ENCODE measurements at regions not wholly inside any gene's neighbourhood (a gene's known extent, or its start where the extent isn't known, plus 50 kb on each side); places are given as distances from the start of the nearest gene placed in this dataset.
"Not testable (repeated sequence)": the region's sequence is repeated elsewhere in the genome, so short reads cannot be mapped to it uniquely, and the experiment has no call there.

- H3K36me3 ChIP-seq (ENCODE audit: control insufficient read depth in 2 of 2, insufficient read depth in 2 of 2, low read length in 1 of 2): no peaks in the 10 kb centered on the region
- H3K27me3 ChIP-seq (ENCODE audit: control insufficient read depth in 1 of 2, insufficient read depth in 2 of 2, low read length in 2 of 2): no peaks in the 10 kb centered on the region
- H3K4me1 ChIP-seq (ENCODE audit: control insufficient read depth in 2 of 2, insufficient read depth in 2 of 2, low read length in 1 of 2): no peaks in the 10 kb centered on the region
- no peak overlapping the region for H3K27ac ChIP-seq (ENCODE audit: low read depth in 2 of 2, low read length in 1 of 2)
- WGBS, 2 donors: 93 to 94% methylated on average over 2 of the region's 2 CpGs
- peaks cover 0 to 4% of the 10 kb centered on the region in 2 donors for H3K9me3 ChIP-seq (ENCODE audit: control insufficient read depth in 2 of 2, insufficient read depth in 1 of 2, low read depth in 1 of 2, low read length in 1 of 2)
- H3K4me3 ChIP-seq (ENCODE audit: low read depth in 1 of 2, low read length in 2 of 2): no peak overlapping the region
Observed at GRCh38 chr13:86581706-86582105, 782.5 kb upstream of the SLITRK6 start.

- H3K27ac ChIP-seq (ENCODE audit: low read depth in 2 of 2, low read length in 1 of 2): no peak overlapping the region
- H3K4me1 ChIP-seq (ENCODE audit: control insufficient read depth in 2 of 2, insufficient read depth in 2 of 2, low read length in 1 of 2): no peaks in the 10 kb centered on the region
- H3K36me3 ChIP-seq (ENCODE audit: control insufficient read depth in 2 of 2, insufficient read depth in 2 of 2, low read length in 1 of 2): no peaks in the 10 kb centered on the region
- 80 to 82% methylated on average over 7 of the region's 7 CpGs for WGBS, 2 donors
- no peak overlapping the region for H3K4me3 ChIP-seq (ENCODE audit: low read depth in 1 of 2, low read length in 2 of 2)
- H3K27me3 ChIP-seq (ENCODE audit: control insufficient read depth in 1 of 2, insufficient read depth in 2 of 2, low read length in 2 of 2): no peaks in the 10 kb centered on the region
- peaks cover 0 to 4% of the 10 kb centered on the region in 2 donors for H3K9me3 ChIP-seq (ENCODE audit: control insufficient read depth in 2 of 2, insufficient read depth in 1 of 2, low read depth in 1 of 2, low read length in 1 of 2)
Observed at GRCh38 chr13:86584301-86584700, 785.1 kb upstream of the SLITRK6 start.

- H3K27ac ChIP-seq (ENCODE audit: low read depth in 2 of 2, low read length in 1 of 2): no peak overlapping the region
- H3K27me3 ChIP-seq (ENCODE audit: control insufficient read depth in 1 of 2, insufficient read depth in 2 of 2, low read length in 2 of 2): no peaks in the 10 kb centered on the region
- WGBS, 2 donors: 38 to 58% methylated on average over 2 of the region's 2 CpGs
- no peaks in the 10 kb centered on the region for H3K4me1 ChIP-seq (ENCODE audit: control insufficient read depth in 2 of 2, insufficient read depth in 2 of 2, low read length in 1 of 2)
- peaks cover 0 to 4% of the 10 kb centered on the region in 2 donors for H3K9me3 ChIP-seq (ENCODE audit: control insufficient read depth in 2 of 2, insufficient read depth in 1 of 2, low read depth in 1 of 2, low read length in 1 of 2)
- H3K4me3 ChIP-seq (ENCODE audit: low read depth in 1 of 2, low read length in 2 of 2): no peak overlapping the region
- no peaks in the 10 kb centered on the region for H3K36me3 ChIP-seq (ENCODE audit: control insufficient read depth in 2 of 2, insufficient read depth in 2 of 2, low read length in 1 of 2)
Observed at GRCh38 chr13:86585835-86586234, 786.6 kb upstream of the SLITRK6 start.

- Histone ChIP-seq H3K4me1 (ENCODE audit: control insufficient read depth in 2 of 2, insufficient read depth in 2 of 2, low read length in 1 of 2) (no peaks in the 10 kb centered on the region), H3K9me3 (ENCODE audit: control insufficient read depth in 2 of 2, insufficient read depth in 1 of 2, low read depth in 1 of 2, low read length in 1 of 2) (no peaks in the 10 kb centered on the region), H3K4me3 (ENCODE audit: low read depth in 1 of 2, low read length in 2 of 2) (no peak overlapping the region), H3K36me3 (ENCODE audit: control insufficient read depth in 2 of 2, insufficient read depth in 2 of 2, low read length in 1 of 2) (no peaks in the 10 kb centered on the region), H3K27ac (ENCODE audit: low read depth in 2 of 2, low read length in 1 of 2) (no peak overlapping the region), H3K27me3 (ENCODE audit: control insufficient read depth in 1 of 2, insufficient read depth in 2 of 2, low read length in 2 of 2) (no peaks in the 10 kb centered on the region)
Observed at GRCh38 chr13:86591862-86592261, 792.6 kb upstream of the SLITRK6 start.

- H3K27me3 ChIP-seq (ENCODE audit: control insufficient read depth in 1 of 2, insufficient read depth in 2 of 2, low read length in 2 of 2): no peaks in the 10 kb centered on the region
- H3K36me3 ChIP-seq (ENCODE audit: control insufficient read depth in 2 of 2, insufficient read depth in 2 of 2, low read length in 1 of 2): no peaks in the 10 kb centered on the region
- no peak overlapping the region for H3K4me3 ChIP-seq (ENCODE audit: low read depth in 1 of 2, low read length in 2 of 2)
- H3K4me1 ChIP-seq (ENCODE audit: control insufficient read depth in 2 of 2, insufficient read depth in 2 of 2, low read length in 1 of 2): no peaks in the 10 kb centered on the region
- peaks cover 2 to 3% of the 10 kb centered on the region in 2 donors for H3K9me3 ChIP-seq (ENCODE audit: control insufficient read depth in 2 of 2, insufficient read depth in 1 of 2, low read depth in 1 of 2, low read length in 1 of 2)
- WGBS, 2 donors: 86 to 90% methylated on average over 4 of the region's 4 CpGs
- H3K27ac ChIP-seq (ENCODE audit: low read depth in 2 of 2, low read length in 1 of 2): no peak overlapping the region
Observed at GRCh38 chr13:86601351-86601750, 802.1 kb upstream of the SLITRK6 start.

- Histone ChIP-seq H3K4me3 (ENCODE audit: low read depth in 1 of 2, low read length in 2 of 2) (no peak overlapping the region), H3K27ac (ENCODE audit: low read depth in 2 of 2, low read length in 1 of 2) (no peak overlapping the region), H3K9me3 (ENCODE audit: control insufficient read depth in 2 of 2, insufficient read depth in 1 of 2, low read depth in 1 of 2, low read length in 1 of 2) (peaks cover 0 to 3% of the 10 kb centered on the region in 2 donors), H3K27me3 (ENCODE audit: control insufficient read depth in 1 of 2, insufficient read depth in 2 of 2, low read length in 2 of 2) (no peaks in the 10 kb centered on the region), H3K36me3 (ENCODE audit: control insufficient read depth in 2 of 2, insufficient read depth in 2 of 2, low read length in 1 of 2) (no peaks in the 10 kb centered on the region), H3K4me1 (ENCODE audit: control insufficient read depth in 2 of 2, insufficient read depth in 2 of 2, low read length in 1 of 2) (no peaks in the 10 kb centered on the region)
- 41 to 46% methylated on average over 2 of the region's 2 CpGs for whole genome bisulfite sequencing, 2 donors
Observed at GRCh38 chr13:86606264-86606663, 807.0 kb upstream of the SLITRK6 start.

- Histone ChIP-seq H3K27me3 (ENCODE audit: control insufficient read depth in 1 of 2, insufficient read depth in 2 of 2, low read length in 2 of 2) (no peaks in the 10 kb centered on the region), H3K9me3 (ENCODE audit: control insufficient read depth in 2 of 2, insufficient read depth in 1 of 2, low read depth in 1 of 2, low read length in 1 of 2) (peaks cover 0 to 1% of the 10 kb centered on the region in 2 donors), H3K4me1 (ENCODE audit: control insufficient read depth in 2 of 2, insufficient read depth in 2 of 2, low read length in 1 of 2) (no peaks in the 10 kb centered on the region), H3K27ac (ENCODE audit: low read depth in 2 of 2, low read length in 1 of 2) (no peak overlapping the region), H3K36me3 (ENCODE audit: control insufficient read depth in 2 of 2, insufficient read depth in 2 of 2, low read length in 1 of 2) (no peaks in the 10 kb centered on the region), H3K4me3 (ENCODE audit: low read depth in 1 of 2, low read length in 2 of 2) (no peak overlapping the region)
- 83 to 85% methylated on average over 2 of the region's 2 CpGs for WGBS, 2 donors
Observed at GRCh38 chr13:86608701-86609100, 809.5 kb upstream of the SLITRK6 start.

- Histone ChIP-seq H3K9me3 (ENCODE audit: control insufficient read depth in 2 of 2, insufficient read depth in 1 of 2, low read depth in 1 of 2, low read length in 1 of 2) (no peaks in the 10 kb centered on the region), H3K27me3 (ENCODE audit: control insufficient read depth in 1 of 2, insufficient read depth in 2 of 2, low read length in 2 of 2) (no peaks in the 10 kb centered on the region), H3K27ac (ENCODE audit: low read depth in 2 of 2, low read length in 1 of 2) (no peak overlapping the region), H3K36me3 (ENCODE audit: control insufficient read depth in 2 of 2, insufficient read depth in 2 of 2, low read length in 1 of 2) (no peaks in the 10 kb centered on the region), H3K4me3 (ENCODE audit: low read depth in 1 of 2, low read length in 2 of 2) (no peak overlapping the region), H3K4me1 (ENCODE audit: control insufficient read depth in 2 of 2, insufficient read depth in 2 of 2, low read length in 1 of 2) (no peaks in the 10 kb centered on the region)
- WGBS, 2 donors: 65 to 71% methylated on average over 3 of the region's 3 CpGs
Observed at GRCh38 chr13:86633346-86633745, 834.1 kb upstream of the SLITRK6 start.

- not testable (repeated sequence) for H3K36me3 ChIP-seq (ENCODE audit: control insufficient read depth in 2 of 2, insufficient read depth in 2 of 2, low read length in 1 of 2); H3K4me1 ChIP-seq (ENCODE audit: control insufficient read depth in 2 of 2, insufficient read depth in 2 of 2, low read length in 1 of 2); H3K27me3 ChIP-seq (ENCODE audit: control insufficient read depth in 1 of 2, insufficient read depth in 2 of 2, low read length in 2 of 2); H3K9me3 ChIP-seq (ENCODE audit: control insufficient read depth in 2 of 2, insufficient read depth in 1 of 2, low read depth in 1 of 2, low read length in 1 of 2); H3K27ac ChIP-seq (ENCODE audit: low read depth in 2 of 2, low read length in 1 of 2); H3K4me3 ChIP-seq (ENCODE audit: low read depth in 1 of 2, low read length in 2 of 2)
- WGBS, 2 donors: 37 to 45% methylated on average over 5 of the region's 5 CpGs
Observed at GRCh38 chr13:86651171-86651570, 852.0 kb upstream of the SLITRK6 start.

- H3K4me1 ChIP-seq (ENCODE audit: control insufficient read depth in 2 of 2, insufficient read depth in 2 of 2, low read length in 1 of 2): no peaks in the 10 kb centered on the region
- H3K36me3 ChIP-seq (ENCODE audit: control insufficient read depth in 2 of 2, insufficient read depth in 2 of 2, low read length in 1 of 2): no peaks in the 10 kb centered on the region
- no peaks in the 10 kb centered on the region for H3K9me3 ChIP-seq (ENCODE audit: control insufficient read depth in 2 of 2, insufficient read depth in 1 of 2, low read depth in 1 of 2, low read length in 1 of 2)
- no peak overlapping the region for H3K27ac ChIP-seq (ENCODE audit: low read depth in 2 of 2, low read length in 1 of 2)
- no peaks in the 10 kb centered on the region for H3K27me3 ChIP-seq (ENCODE audit: control insufficient read depth in 1 of 2, insufficient read depth in 2 of 2, low read length in 2 of 2)
- no peak overlapping the region for H3K4me3 ChIP-seq (ENCODE audit: low read depth in 1 of 2, low read length in 2 of 2)
Observed at GRCh38 chr13:86653009-86653408, 853.8 kb upstream of the SLITRK6 start.

All from esophagus (tissue), 2 donors.